Fibroblast of skin of abdomen (primary cell): ENCODE measurements at regions not wholly inside any gene's neighbourhood (a gene's known extent, or its start where the extent isn't known, plus 50 kb on each side); places are given as distances from the start of the nearest gene placed in this dataset.

Experiments
- DNase-seq: peaks from one replicate; pipeline ENCODE4 v3.0.0-alpha.2; 2013

DNA sequence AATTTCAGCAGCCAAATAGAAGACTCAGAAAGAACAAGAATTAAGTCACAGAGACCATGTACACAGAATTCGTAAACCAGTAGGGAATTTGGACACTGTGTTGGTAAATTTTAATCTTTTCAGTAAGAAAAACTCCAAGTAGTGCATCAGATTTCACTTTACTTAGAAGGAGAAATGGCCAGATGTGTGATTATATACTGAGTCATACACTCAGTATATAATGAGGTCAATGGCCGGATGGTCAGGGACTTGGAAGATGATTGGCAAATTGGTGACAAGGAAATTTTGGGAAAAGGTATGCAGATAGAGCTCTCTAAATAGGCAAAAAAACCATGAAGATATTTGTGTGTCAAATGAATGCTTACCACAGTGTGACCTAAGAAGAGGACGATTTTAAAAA, 399.8 kb upstream of the LRRC7 start:
- no peak for DNase-seq

DNA sequence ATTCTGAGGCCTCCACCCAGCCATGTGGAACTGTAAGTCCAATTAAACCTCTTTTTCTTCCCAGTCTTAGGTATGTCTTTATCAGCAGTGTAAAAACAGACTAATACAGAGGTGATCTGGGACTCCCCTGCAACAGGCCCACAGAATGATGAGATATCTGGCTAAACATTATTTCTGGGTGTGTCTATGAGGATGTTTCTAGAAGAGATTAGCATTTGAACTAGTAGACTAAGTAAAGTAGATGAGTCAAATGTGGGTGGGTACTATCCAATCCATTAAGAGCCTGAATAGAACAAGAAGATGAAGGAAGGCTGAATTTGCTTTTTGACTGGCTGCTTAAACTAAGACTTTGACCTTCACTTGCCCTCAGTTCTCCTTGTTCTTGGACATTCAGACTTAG, 396.5 kb upstream of the LRRC7 start:
- no peak for DNase-seq

DNA sequence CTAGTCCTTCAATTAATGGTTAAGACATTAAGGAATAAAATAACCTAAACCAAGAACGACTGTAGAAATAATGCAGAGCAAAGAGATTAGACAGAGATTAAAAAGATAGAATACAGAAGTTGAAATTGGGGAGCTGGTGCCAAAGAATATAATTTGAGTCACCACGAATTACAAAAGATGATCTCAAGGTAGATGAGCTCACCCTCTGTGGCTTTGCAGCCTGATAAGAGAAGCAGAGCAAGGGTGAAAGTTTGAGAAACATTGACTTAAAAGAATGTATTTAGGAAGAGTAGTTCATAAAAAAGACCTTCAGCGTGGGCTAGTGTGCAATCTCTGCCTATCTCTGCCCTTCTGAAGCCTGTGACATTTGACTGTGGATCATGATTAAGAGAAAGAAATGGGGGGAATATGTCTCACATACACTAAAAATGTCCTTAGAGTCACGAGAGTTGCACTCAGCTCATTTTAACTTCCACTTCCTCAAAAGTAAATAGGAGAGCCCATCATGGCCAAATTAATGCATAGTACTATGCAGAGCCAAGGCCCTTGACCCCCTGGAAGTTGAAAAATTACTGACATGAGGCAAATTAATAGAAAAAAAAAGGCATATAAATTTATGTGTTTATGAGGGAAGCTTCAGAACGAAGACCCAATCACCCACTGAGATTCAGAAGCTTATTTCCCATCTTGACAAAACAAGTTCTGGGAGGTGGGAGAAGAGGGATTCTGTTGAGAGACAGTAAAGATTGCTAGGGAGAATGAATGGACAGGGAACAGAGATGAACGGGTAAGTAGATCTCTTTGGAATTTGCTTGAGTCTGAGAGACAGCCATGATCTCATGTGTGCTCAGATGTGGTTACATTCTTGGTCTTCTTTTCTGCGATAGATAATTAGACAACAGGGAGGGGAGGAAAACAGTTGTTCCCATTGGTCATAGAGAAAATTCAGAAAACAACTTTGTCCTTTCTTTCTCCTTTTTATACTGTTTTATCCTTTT, 395.4 kb upstream of the LRRC7 start:
- DNase-seq = peak; percentile 2

DNA sequence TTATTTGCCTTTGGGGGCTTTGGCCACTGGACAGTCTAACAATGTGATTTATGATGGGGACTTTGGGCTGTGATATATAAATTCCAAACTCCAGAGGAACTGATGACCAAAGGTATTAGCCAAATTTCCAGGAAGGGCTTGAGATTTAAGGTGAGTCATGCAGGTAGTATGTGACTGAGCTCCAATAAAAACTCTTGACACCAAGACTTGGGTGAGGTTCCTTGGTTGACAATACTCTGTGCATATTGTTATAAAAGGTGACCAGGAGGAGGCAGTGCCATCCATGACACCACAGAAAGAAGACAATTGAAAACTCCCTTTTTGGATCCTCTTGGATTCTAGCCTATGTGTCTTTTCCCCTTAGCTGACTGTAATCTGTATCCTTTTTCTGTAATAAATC, 392.7 kb upstream of the LRRC7 start:
- no peak for DNase-seq

DNA sequence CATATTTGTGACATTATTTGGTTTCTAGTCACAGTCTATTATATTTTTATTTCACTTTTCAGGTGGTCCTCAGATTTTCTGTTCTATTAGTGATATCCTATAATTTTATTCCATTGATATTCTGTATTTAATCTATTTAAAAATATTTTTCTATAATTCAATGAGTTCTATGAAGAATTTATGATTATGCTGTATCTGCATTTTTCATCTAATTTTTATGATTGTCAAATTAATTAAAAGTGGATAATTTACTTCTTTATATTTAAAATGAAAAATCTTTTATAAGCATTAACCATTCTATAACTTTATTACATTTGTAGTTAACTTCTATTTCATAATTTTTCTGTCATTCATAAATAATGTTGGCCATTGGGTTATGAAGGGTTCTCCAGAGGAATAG, 387.4 kb upstream of the LRRC7 start:
- no peak for DNase-seq

DNA sequence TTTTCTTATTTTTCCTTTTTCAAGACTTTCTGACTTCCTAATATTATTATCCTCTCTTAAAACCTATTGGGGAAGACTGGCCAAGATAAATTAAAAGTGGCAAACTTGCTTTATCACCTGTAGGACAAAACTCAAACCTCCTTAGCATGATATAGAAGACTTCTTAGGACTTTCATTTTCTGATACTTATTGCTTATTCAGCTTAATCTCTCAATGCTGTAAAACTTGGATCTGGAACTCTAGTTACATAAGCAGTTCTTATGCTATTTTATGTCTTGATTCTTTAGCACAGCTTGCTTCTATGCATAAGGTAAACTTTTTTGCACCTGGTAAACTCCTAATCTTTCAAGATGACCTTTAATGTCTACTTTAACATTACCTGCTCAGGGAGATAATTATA, 382.3 kb upstream of the LRRC7 start:
- no peak for DNase-seq

DNA sequence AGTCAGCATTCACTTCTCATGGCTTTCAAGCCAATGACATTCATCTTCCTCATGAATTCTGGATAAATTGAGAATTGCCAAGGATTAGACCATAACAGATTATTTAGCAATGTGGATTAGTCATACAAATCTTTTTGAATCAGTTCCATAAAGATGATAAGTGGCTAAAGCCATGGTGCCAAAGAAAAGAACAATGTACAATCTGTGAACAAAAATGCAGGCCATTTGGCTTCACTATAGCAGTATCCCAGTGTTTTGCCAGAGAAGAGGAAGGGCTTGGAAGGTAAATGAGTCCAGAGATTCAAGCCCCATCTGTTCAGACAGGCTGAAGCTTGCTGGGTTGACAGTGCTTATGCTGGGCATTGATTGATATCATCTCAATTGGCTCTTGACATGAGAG, 376.4 kb upstream of the LRRC7 start:
- peak; percentile 13 for DNase-seq

DNA sequence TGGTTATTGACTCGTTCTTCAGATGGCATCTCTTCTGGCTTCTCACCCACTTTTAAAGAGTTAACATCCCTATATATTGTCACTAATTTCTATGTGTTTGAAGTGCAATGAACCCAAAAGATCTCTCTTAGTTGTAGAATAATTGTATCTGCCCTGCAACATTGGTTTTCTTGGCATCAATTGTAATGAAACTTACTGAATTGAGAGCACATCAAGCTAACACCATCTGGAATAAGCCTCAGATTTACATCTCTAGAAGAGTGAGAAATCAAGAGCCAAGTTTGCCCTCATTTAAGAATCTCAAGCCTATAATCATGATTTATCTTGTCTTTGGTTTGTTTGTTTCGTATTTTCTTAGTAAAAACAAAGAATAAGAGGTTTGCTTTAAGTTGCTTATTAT, 372.6 kb upstream of the LRRC7 start:
- no peak for DNase-seq

DNA sequence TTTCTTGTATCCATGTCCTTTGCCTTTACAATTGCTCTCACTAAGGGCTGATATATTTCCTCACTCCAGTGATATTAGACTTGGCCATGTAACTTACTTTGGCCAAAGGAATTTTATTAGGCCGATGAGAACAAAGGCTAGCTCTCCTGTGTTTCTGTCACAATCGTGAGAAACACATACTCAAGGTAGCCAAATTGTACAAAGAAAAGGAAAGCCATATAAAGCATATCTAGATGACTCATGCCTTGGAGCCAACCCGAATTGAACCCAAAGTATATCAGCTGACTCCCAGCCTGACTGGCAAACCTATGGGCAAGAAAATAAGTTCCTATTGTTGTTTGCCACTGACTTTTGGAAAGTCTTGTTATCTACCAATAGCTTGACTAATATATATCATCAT, 371.7 kb upstream of the LRRC7 start:
- no peak for DNase-seq

DNA sequence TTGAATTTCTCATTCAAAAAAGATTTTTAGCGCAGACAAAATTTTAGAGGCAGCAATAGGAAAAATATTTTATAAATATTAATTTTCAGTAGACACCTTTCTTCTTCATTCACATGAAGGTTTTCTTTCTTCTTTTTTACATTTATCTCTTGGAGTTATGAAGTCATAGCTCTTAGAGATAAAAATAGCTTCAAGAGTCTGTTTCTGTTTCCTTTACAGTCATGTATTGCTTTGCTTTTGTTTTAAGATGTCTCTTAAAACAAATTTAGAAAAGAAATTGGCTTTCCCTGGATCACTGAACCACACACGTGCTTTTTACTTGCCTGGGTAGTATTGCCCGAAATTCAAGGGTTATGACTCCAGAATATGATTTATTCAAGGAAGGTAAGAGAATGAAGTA, 369.9 kb upstream of the LRRC7 start:
- DNase-seq = no peak

DNA sequence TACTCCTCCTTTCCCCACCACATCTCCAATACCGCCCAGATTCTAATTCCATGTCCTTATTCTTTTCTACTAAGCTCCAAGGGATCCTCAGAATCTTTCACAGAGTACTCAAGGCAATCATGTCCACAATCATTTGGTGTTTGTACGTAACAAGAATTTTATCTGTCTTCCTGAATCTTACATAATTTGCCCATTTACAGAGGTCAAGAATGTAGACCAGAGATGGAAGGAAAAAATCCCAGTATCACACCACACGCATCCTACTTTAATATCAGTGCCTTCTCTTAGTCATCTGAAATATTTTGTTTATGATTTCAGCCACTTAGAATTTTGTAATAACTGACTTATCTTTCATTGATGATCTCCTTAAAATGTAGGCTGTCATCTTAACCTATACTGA, 366.0 kb upstream of the LRRC7 start:
- DNase-seq = no peak

DNA sequence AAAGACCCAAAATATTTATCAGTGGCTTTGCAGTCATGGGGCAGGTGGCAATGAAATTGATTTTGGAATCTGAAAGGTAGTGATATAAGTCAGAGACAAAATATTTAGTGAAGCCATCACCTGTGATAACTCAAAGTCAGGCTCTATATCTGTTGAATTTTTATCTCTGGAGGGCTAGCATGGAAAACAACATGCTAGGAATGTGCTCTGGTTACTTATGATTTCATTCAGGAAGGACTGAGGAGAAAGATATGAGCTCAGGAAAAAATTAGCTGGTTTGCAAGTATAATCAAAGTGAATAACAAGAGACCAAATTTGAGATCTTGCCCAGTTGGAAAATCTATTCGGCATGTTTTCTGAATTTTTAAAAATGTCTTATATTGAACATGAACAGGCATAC, 364.6 kb upstream of the LRRC7 start:
- DNase-seq = no peak

DNA sequence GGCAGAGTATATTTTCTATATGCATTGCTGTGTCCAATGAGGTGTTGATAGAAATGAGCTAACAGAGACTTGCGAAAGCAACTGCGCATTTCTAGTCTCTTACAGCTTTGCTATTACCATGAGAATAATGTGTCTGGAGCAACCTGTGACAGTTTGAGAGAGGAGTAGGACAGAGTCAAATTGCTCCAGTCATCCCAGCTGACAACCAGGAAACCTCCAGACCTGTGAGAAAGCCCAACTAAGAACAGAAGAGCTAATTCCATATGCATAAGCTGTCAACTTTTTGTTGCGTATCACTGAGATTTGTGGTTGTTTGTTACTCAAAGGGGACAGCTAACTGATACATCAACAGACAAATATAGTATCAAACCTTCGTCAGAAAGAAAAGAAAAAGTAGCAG, 354.1 kb upstream of the LRRC7 start:
- no peak for DNase-seq

DNA sequence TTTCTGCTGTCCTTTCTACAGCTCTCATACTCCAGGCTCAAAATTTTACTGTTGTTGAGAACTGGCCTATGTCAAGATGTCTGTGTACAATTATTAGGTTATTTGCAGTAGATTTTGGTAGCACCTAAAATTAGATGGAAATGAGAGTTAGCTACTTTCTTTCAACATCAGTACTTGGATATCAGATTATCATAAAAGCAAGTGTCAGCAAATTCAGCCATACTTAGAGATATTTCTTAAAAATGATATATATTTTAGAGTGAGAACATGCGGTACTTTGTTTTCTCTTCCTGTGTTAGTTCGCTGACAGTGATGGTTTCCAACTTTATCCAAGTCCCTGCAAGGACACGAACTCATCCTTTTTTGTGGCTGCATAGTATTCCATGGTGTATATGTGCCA, 351.8 kb upstream of the LRRC7 start:
- DNase-seq = no peak

DNA sequence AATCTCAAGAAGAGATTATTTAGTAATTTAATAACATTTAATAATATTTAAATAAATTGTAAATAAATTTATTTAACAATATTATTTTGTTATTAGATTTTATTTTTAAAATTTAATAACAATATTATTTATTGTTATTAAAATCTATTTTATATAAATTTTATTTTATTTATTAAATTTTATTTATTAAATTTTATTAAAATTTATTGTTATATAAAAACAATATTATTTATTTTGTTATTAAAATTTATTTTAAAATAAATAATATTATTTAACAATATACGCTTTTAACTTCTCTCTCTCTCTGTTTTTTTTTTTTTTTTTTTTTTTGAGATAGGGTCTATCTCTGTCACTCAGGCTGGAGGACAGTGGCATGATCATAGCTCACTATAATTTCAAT, 347.1 kb upstream of the LRRC7 start:
- no peak for DNase-seq

DNA sequence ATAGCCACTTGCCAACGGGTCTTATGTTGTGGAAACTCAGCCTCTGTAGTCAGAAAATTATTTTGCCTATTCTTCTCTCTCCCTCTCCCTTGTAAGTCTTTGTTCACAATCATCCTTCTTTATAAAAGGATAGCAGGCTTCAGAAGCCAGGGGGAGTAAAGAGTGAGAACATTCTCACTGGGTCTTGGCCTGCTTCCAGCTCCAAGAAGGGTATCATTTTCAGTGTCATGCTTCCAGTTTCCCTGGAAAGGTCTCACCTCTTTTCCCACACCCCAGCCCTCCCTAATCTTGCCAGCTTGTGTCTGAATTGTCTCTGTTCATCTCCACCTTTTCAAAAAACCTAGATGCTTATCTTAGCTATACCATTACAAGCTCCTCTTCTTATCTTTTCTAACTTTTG, 346.2 kb upstream of the LRRC7 start:
- no peak for DNase-seq

DNA sequence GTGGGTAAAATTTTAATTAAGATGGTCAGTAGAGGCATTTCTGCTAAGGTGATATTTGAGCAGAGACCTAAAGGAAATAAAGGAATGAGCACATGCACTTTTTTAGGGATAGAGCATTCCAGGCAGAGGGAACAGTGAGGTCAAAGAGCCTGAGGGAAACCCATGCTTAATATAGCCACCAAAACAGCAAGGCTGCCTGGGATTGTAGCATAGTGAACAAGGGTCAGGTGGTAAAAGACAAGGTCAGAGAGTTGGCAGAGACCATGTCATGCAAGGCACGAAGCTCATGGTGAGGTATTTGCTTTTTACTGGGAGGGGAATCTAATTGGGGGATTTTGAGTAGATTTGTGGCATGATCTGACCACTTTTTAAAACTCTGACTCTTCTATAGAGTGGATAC, 344.6 kb upstream of the LRRC7 start:
- DNase-seq = no peak

DNA sequence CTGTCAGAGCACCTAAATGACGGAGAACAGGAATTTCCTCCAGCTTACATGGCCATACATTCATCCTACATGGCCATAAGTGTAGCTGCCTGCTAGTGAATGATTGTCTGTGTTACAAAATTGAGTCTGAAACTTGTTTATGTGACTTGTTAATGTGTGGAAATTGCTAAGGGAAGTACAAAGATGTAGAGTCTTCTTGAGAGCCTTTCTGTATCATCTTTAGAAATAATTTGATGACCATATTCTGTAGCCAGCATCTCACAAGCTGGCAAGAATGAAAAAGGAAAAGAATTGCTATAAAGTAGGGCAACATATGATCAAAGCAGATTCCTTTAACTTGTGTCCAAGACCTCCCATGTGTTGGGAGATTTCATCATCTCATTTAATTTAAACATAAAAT, 339.2 kb upstream of the LRRC7 start:
- DNase-seq = no peak

DNA sequence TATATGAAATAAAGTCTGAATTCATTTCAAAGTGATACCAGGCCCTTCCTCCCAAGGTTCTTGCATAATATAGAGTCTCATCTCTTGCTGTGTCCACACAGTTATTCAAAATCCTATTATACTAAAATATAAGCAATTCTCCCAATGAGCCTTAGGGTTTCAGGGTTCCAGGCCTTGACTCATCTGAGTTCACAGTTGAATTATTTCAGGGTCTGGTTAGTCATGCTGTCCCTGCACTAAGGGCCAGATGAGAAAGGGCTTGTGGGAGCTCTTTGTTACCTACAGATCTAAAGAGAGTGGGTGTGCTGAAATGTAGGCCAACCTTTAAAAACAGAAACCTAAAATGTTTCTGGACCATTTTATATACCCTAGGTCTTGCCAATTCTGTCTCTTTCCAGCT, 337.5 kb upstream of the LRRC7 start:
- DNase-seq = no peak

DNA sequence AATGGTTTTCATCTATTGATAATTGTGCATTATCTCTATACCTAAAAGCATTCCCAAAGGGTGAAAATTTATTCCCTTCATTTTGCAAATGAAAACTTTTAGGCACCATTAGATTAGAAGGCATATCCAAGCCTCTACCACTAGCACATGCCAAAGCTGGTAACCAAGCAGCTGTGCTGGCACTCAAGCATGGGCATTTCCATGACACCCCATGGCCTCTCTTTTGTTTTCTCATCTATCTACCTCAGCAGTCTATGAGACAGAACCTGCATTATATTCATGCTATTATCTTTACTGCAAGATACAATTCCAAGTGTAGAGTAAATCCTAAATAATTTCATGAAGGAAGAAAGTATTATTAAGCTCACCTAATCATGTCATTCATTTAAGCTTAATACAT, 334.3 kb upstream of the LRRC7 start:
- no peak for DNase-seq

DNA sequence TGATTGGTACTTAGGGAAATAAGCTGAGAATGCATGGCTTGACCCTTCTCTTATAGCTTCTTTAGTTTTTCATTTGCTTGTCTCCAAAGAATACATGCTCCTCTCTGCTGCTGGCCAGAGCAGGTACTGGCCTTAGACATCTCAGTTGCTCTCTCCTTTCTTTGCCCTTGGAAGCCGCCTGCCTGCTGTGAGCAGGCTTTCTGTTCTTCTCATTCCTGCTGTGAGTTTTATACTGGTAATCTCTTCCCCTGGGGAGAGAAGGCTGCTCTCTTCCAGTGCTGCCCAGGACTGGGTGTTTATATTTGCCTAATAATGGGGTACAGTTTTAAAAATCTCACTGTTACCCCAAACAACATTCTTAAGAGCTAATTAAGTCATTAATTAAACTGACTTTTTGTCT, 323.5 kb upstream of the LRRC7 start:
- no peak for DNase-seq

DNA sequence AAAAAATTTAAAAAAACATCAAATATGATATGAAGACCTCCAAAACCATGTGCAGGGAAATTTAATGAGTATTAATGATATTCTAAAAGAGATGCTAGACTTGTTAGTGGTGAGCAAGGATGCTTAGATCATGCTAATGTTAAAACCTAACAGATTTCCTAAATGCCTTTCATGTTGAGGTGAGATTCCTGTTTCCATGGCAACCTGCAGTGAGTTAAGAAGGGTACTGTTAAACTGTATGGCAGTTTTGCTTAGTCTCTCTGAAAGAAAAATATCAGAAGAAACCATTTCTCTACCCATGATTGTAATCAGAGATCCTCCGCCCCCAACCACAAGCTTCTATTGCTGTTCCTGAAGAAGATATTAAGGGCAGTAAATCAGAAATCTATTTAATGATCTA, 321.6 kb upstream of the LRRC7 start:
- no peak for DNase-seq

DNA sequence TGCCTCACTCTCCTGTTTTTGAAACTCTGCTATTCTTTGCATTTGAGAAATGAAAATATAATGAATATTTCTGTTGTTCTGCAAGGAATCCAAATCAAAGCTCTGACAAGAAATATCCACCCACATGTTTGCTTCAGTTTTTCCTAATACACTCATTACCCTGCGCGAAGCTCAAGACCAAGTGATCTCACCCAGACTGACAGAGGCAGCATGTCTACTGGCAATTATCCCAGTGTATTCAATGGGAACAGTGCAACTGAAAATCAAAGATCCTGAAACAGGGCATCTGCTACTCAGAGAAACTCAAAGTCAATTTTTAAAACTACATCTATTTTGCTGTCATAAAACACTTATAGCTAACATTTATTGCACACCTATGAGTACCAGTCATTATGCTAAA, 321.0 kb upstream of the LRRC7 start:
- no peak for DNase-seq

DNA sequence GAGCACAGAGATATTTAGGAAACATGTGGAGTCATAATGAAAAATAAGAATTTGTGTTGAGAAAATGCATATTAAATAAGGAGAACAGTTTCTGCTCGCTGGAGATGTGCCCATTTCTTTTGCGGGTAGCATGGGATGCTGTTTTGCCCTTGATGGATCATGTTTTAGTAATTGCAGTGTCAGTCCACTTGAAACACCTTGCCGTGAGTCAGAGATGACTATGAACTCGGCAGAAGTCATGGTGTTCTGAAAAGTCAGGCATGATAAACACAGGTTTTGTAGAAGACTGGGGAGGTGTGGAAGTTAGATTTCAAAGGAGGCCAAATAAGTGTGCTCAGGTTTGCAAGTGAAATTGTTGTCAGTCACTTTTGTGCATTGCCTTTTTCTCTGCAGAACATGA, 315.0 kb upstream of the LRRC7 start:
- DNase-seq = no peak

DNA sequence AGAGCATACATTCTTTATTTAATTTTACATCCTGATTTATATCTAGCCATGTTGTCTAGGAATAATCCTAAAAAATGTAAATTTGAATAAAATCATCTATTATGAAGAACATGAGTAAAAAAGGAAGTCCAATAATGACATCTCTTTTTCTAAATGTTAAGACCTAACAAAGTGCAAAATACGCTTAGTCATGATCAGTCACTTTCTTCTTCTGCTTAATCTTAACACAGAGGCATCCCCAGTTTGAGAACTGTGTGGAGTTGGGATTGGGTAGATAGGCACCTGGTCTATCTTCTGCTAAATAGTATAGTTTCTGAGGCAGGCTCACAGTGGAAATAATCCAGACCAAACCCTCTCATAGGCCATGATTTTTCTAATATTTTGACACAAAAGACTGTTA, 311.7 kb upstream of the LRRC7 start:
- no peak for DNase-seq
